ENCODE measurements at regions not wholly inside any gene's neighbourhood (a gene's known extent, or its start where the extent isn't known, plus 50 kb on each side); places are given as distances from the start of the nearest gene placed in this dataset.
"Not testable (repeated sequence)": the region's sequence is repeated elsewhere in the genome, so short reads cannot be mapped to it uniquely, and the experiment has no call there.

- no peak for DNase-seq
Measured at GRCh38 chr2:101610750-101611315, 86.7 kb upstream of the MAP4K4 start.

GRCh38 chr2:101609433-101609832, 88.1 kb upstream of the MAP4K4 start:
- no peak for DNase-seq

- no peak for DNase-seq
Measured at GRCh38 chr2:101608408-101609310, 88.8 kb upstream of the MAP4K4 start.

GRCh38 chr2:101597347-101597944, 100.1 kb upstream of the MAP4K4 start:
- DNase-seq: no peak

- DNase-seq: no peak
Measured at GRCh38 chr2:101596333-101596732, 101.2 kb upstream of the MAP4K4 start.

GRCh38 chr2:101587251-101587650, 110.3 kb upstream of the MAP4K4 start:
- DNase-seq: no peak

GRCh38 chr2:101583861-101584260, 108.9 kb upstream of the RFX8 start:
- DNase-seq: no peak

GRCh38 chr2:101581675-101582299, 106.9 kb upstream of the RFX8 start:
- no peak for DNase-seq

- peak; percentile 9 for DNase-seq
Measured at GRCh38 chr2:101580528-101580927, 105.6 kb upstream of the RFX8 start.

GRCh38 chr2:101578671-101579070, 103.8 kb upstream of the RFX8 start:
- no peak for DNase-seq

- not testable (repeated sequence) for DNase-seq
Measured at GRCh38 chr2:101578135-101578534, 103.2 kb upstream of the RFX8 start.

- no peak for DNase-seq
Measured at GRCh38 chr2:101577173-101577572, 102.3 kb upstream of the RFX8 start.

GRCh38 chr2:101574622-101575021, 99.7 kb upstream of the RFX8 start:
- no peak for DNase-seq

GRCh38 chr2:101571951-101572350, 97.0 kb upstream of the RFX8 start:
- DNase-seq: no peak

GRCh38 chr2:101569886-101570520, 95.1 kb upstream of the RFX8 start:
- no peak for DNase-seq

GRCh38 chr2:101568969-101569368, 94.1 kb upstream of the RFX8 start:
- DNase-seq: no peak

- no peak for DNase-seq
Measured at GRCh38 chr2:101566632-101567228, 91.8 kb upstream of the RFX8 start.

GRCh38 chr2:101563849-101564248, 88.9 kb upstream of the RFX8 start:
- no peak for DNase-seq

GRCh38 chr2:101560780-101561315, 85.9 kb upstream of the RFX8 start:
- no peak for DNase-seq

GRCh38 chr2:101559551-101559950, 84.6 kb upstream of the RFX8 start:
- no peak for DNase-seq

GRCh38 chr2:101558740-101559525, 84.0 kb upstream of the RFX8 start:
- DNase-seq: no peak

Data from occipital lobe (tissue), 1 donor.